GM23338 (cell line): ENCODE measurements at regions not wholly inside any gene's neighbourhood (a gene's known extent, or its start where the extent isn't known, plus 50 kb on each side); places are given as distances from the start of the nearest gene placed in this dataset.

Experiments
- CTCF ChIP-seq, 2 experiments: fragments of 200-600 bp in 1 of 2; sonication (generic) in 1 of 2; conservative IDR thresholded peaks; 2 replicates each; pipeline versions ENCODE4 v1.5.1 to v1.6.1; 2016 to 2017; ENCODE audit warnings: antibody characterized with exemption in 2 of 2, low read depth in 2 of 2, mild to moderate bottlenecking in 2 of 2, moderate library complexity in 1 of 2
- EZH2 ChIP-seq: fragments of 200-600 bp; sonication (generic); IDR thresholded peaks from one replicate; pipeline ENCODE4 v1.8.0; 2017; ENCODE audit warnings: antibody characterized with exemption, mild to moderate bottlenecking, low read depth; ENCODE audit not compliant: unreplicated experiment
- JUNB ChIP-seq: IDR thresholded peaks from one replicate; pipeline ENCODE4 v1.6.1; 2016; ENCODE audit warnings: antibody characterized with exemption; ENCODE audit not compliant: unreplicated experiment
- ZNF331 ChIP-seq: fragments of 250-450 bp; sonication (Bioruptor Pico); IDR thresholded peaks from 2 replicates; pipeline ENCODE4 v1.5.0; 2020; ENCODE audit warnings: low read depth, mild to moderate bottlenecking, moderate library complexity
- TF ChIP-seq, protein P1 (sequence below): IDR thresholded peaks from one replicate; pipeline ENCODE4 v1.6.1; 2018; ENCODE audit warnings: antibody characterized with exemption; ENCODE audit not compliant: unreplicated experiment

DNA sequence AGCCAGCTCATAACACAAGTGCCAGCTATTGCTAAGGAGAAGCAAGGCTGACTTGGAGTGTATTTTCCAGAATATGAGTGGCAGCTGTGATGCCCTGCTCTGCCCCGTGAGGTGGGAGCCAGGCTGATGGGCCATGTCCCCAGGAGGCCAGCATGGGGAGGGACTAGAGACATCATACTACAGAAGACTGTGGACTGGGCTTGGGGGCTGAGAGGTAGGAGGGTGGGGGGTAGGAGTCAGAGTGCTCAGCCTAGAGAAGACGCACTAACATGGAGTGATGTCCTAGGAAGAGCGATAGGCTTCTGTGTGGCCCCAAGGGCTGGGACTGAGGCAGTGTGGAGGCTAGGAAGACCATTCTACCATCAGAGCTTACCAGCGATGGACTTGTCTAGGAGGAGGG lies 143.7 kb downstream of the WSCD1 start:
- TF ChIP-seq CTCF (conservative IDR thresholded peaks at IDR 0.05; ENCODE audit: low read depth in 2 of 2) (no peak), JUNB (no peak), EZH2 (no peak), ZNF331 (CRISPR knock-in tag) (no peak)
- TF ChIP-seq, protein P1, sequence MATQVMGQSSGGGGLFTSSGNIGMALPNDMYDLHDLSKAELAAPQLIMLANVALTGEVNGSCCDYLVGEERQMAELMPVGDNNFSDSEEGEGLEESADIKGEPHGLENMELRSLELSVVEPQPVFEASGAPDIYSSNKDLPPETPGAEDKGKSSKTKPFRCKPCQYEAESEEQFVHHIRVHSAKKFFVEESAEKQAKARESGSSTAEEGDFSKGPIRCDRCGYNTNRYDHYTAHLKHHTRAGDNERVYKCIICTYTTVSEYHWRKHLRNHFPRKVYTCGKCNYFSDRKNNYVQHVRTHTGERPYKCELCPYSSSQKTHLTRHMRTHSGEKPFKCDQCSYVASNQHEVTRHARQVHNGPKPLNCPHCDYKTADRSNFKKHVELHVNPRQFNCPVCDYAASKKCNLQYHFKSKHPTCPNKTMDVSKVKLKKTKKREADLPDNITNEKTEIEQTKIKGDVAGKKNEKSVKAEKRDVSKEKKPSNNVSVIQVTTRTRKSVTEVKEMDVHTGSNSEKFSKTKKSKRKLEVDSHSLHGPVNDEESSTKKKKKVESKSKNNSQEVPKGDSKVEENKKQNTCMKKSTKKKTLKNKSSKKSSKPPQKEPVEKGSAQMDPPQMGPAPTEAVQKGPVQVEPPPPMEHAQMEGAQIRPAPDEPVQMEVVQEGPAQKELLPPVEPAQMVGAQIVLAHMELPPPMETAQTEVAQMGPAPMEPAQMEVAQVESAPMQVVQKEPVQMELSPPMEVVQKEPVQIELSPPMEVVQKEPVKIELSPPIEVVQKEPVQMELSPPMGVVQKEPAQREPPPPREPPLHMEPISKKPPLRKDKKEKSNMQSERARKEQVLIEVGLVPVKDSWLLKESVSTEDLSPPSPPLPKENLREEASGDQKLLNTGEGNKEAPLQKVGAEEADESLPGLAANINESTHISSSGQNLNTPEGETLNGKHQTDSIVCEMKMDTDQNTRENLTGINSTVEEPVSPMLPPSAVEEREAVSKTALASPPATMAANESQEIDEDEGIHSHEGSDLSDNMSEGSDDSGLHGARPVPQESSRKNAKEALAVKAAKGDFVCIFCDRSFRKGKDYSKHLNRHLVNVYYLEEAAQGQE: no peak
